Astrocyte of the spinal cord (primary cell): ENCODE measurements at regions not wholly inside any gene's neighbourhood (a gene's known extent, or its start where the extent isn't known, plus 50 kb on each side); places are given as distances from the start of the nearest gene placed in this dataset.

Source experiments
- DNase-seq: peaks from one replicate; pipeline ENCODE4 v3.0.0; 2011; ENCODE audit warnings: low read depth, low spot score
- H3K4me3 ChIP-seq: 2 replicates; pipeline ENCODE4 v1.5.1; 2011; ENCODE audit warnings: low read depth, mild to moderate bottlenecking, low read length, moderate library complexity
- CTCF ChIP-seq: IDR thresholded peaks from 2 replicates; pipeline ENCODE4 v1.5.1; 2012; ENCODE audit warnings: low read depth, mild to moderate bottlenecking, low read length, inconsistent platforms
- in situ Hi-C: cut with HindIII; loops from 2 replicates; pipeline ENCODE4 v1.10.0; 2017; ENCODE audit warnings: low sequenced_read_pairs

GRCh38 chr1:58888833-58889232 is 105.0 kb upstream of the JUN start:
- no peak for DNase-seq
- H3K4me3 ChIP-seq = no peak overlapping the region
- in situ Hi-C loops = no loop called here
- TF ChIP-seq CTCF = no peak

- no peak for TF ChIP-seq CTCF
- in situ Hi-C loops = no loop called here
- no peak for DNase-seq
- no peak overlapping the region for H3K4me3 ChIP-seq
Measured at GRCh38 chr1:58890113-58890512, 106.3 kb upstream of the JUN start.

GRCh38 chr1:58890609-58891008 is 106.8 kb upstream of the JUN start:
- no peak for DNase-seq
- in situ Hi-C loops = no loop called here
- TF ChIP-seq CTCF = no peak
- no peak overlapping the region for H3K4me3 ChIP-seq

GRCh38 chr1:58891347-58891746 is 107.5 kb upstream of the JUN start:
- in situ Hi-C loops = no loop called here
- no peak overlapping the region for H3K4me3 ChIP-seq
- DNase-seq = no peak
- no peak for TF ChIP-seq CTCF

GRCh38 chr1:58893257-58893869 is 109.5 kb upstream of the JUN start:
- no peak for TF ChIP-seq CTCF
- no peak for DNase-seq
- in situ Hi-C loops = no loop called here
- no peak overlapping the region for H3K4me3 ChIP-seq

- no peak overlapping the region for H3K4me3 ChIP-seq
- in situ Hi-C loops = no loop called here
- no peak for TF ChIP-seq CTCF
- DNase-seq = no peak
Measured at GRCh38 chr1:58895082-58895481, 111.2 kb upstream of the JUN start.

- no peak for TF ChIP-seq CTCF
- no peak overlapping the region for H3K4me3 ChIP-seq
- in situ Hi-C loops = no loop called here
- DNase-seq = no peak
Measured at GRCh38 chr1:58895559-58896145, 111.8 kb upstream of the JUN start.
